SK-N-SH treated with all-trans-retinoic acid at 6 μM for 48 hours (cell line): ENCODE measurements at regions not wholly inside any gene's neighbourhood (a gene's known extent, or its start where the extent isn't known, plus 50 kb on each side); places are given as distances from the start of the nearest gene placed in this dataset.
"Not testable (repeated sequence)": the region's sequence is repeated elsewhere in the genome, so short reads cannot be mapped to it uniquely, and the experiment has no call there.

ENCODE experiments used
- ATAC-seq: fragments of 200-7000 bp; cut with Tn5 transposase; 3 replicates; pipeline ENCODE4 v1.9.1; 2020; ENCODE audit warnings: mild to moderate bottlenecking, moderate library complexity
- ARNTL ChIP-seq: fragments of 450-650 bp; formaldehyde crosslinking; IDR thresholded peaks from 2 replicates; pipeline ENCODE4 v1.5.0; 2020; ENCODE audit warnings: low read depth, mild to moderate bottlenecking, moderate library complexity, borderline replicate concordance
- BACH2 ChIP-seq: fragments of 250-450 bp; sonication (Bioruptor Pico); IDR thresholded peaks from 2 replicates; pipeline ENCODE4 v1.9.0; 2021; ENCODE audit warnings: mild to moderate bottlenecking, borderline replicate concordance
- CSDC2 ChIP-seq: fragments of 250-450 bp; sonication (Bioruptor Pico); IDR thresholded peaks from 2 replicates; pipeline ENCODE4 v1.5.0; 2020; ENCODE audit warnings: mild to moderate bottlenecking, moderate library complexity
- CSRNP3 ChIP-seq: fragments of 250-450 bp; sonication (Bioruptor Pico); IDR thresholded peaks from 2 replicates; pipeline ENCODE4 v1.5.1; 2021; ENCODE audit warnings: mild to moderate bottlenecking, moderate library complexity
- GLIS3 ChIP-seq: fragments of 250-450 bp; sonication (Bioruptor Pico); IDR thresholded peaks from 2 replicates; pipeline ENCODE4 v1.5.0; 2020; ENCODE audit warnings: mild to moderate bottlenecking, moderate library complexity
- ISL1 ChIP-seq: fragments of 250-450 bp; sonication (Bioruptor Pico); IDR thresholded peaks from 2 replicates; pipeline ENCODE4 v2.1.2; 2022; ENCODE audit warnings: mild to moderate bottlenecking, moderate library complexity
- OSR1 ChIP-seq: fragments of 250-450 bp; sonication (Bioruptor Pico); IDR thresholded peaks from 2 replicates; pipeline ENCODE4 v1.8.0; 2022; ENCODE audit warnings: moderate library complexity, mild to moderate bottlenecking, inconsistent platforms
- PATZ1 ChIP-seq: fragments of 250-450 bp; sonication (Bioruptor Pico); IDR thresholded peaks from 2 replicates; pipeline ENCODE4 v1.8.0; 2020; ENCODE audit warnings: mild to moderate bottlenecking, moderate library complexity, borderline replicate concordance
- POU6F1 ChIP-seq: fragments of 250-450 bp; sonication (Bioruptor Pico); IDR thresholded peaks from 2 replicates; pipeline ENCODE4 v1.8.0; 2021; ENCODE audit warnings: low read depth, mild to moderate bottlenecking, moderate library complexity, borderline replicate concordance
- PPARA ChIP-seq: fragments of 250-450 bp; sonication (Bioruptor Pico); IDR thresholded peaks from 2 replicates; pipeline ENCODE4 v1.5.0; 2020; ENCODE audit warnings: mild to moderate bottlenecking, borderline replicate concordance
- TOX ChIP-seq: fragments of 250-450 bp; sonication (Bioruptor Pico); IDR thresholded peaks from 2 replicates; pipeline ENCODE4 v1.8.0; 2021; ENCODE audit warnings: mild to moderate bottlenecking, moderate library complexity, borderline replicate concordance
- ZC3H10 ChIP-seq: fragments of 250-450 bp; sonication (Bioruptor Pico); IDR thresholded peaks from 2 replicates; pipeline ENCODE4 v1.5.1; 2021; ENCODE audit warnings: mild to moderate bottlenecking, moderate library complexity
- ZFP3 ChIP-seq: fragments of 250-450 bp; sonication (Bioruptor Pico); IDR thresholded peaks from 2 replicates; pipeline ENCODE4 v1.5.0; 2020; ENCODE audit warnings: mild to moderate bottlenecking, moderate library complexity
- ZNF565 ChIP-seq: fragments of 450-650 bp; formaldehyde crosslinking; conservative IDR thresholded peaks from 2 replicates; pipeline ENCODE4 v1.5.0; 2020; ENCODE audit warnings: low read depth, mild to moderate bottlenecking, moderate library complexity
- ZNF8 ChIP-seq: fragments of 450-650 bp; formaldehyde crosslinking; IDR thresholded peaks from 2 replicates; pipeline ENCODE4 v1.5.0; 2020; ENCODE audit warnings: mild to moderate bottlenecking, moderate library complexity

- ATAC-seq = no peak
- TF ChIP-seq BACH2 (CRISPR knock-in tag) (no peak), CSDC2 (CRISPR knock-in tag) (no peak), PPARA (CRISPR knock-in tag) (no peak), ZNF8 (CRISPR knock-in tag) (no peak), ISL1 (CRISPR knock-in tag) (no peak)
- TF ChIP-seq, all 23 proteins: peak for 0
These were observed 107.4 kb upstream of the RHOBTB1 start for GRCh38 chr10:61051344-61051743.

- no peak for ATAC-seq
These were observed 106.2 kb upstream of the RHOBTB1 start for GRCh38 chr10:61050120-61050745.

GRCh38 chr10:61049386-61049785 is 105.4 kb upstream of the RHOBTB1 start:
- no peak for ATAC-seq

More at GRCh38 chr10:61050120-61050745, 106.2 kb upstream of the RHOBTB1 start:
- TF ChIP-seq POU6F1 (CRISPR knock-in tag) (no peak), CSRNP3 (no peak), ZC3H10 (CRISPR knock-in tag) (no peak), TOX (CRISPR knock-in tag) (no peak), PATZ1 (CRISPR knock-in tag) (no peak), ARNTL (CRISPR knock-in tag) (no peak), PPARA (CRISPR knock-in tag) (no peak), OSR1 (CRISPR knock-in tag) (no peak), ZNF565 (CRISPR knock-in tag) (no peak), ZFP3 (no peak)

GRCh38 chr10:61047788-61048560 is 104.0 kb upstream of the RHOBTB1 start:
- no peak for TF ChIP-seq ZFP3
- ATAC-seq = no peak

More at GRCh38 chr10:61049386-61049785, 105.4 kb upstream of the RHOBTB1 start:
- TF ChIP-seq CSDC2 (CRISPR knock-in tag) (no peak), TOX (CRISPR knock-in tag) (no peak), CSRNP3 (no peak), GLIS3 (CRISPR knock-in tag) (no peak), ZNF8 (CRISPR knock-in tag) (no peak)

- no peak for ATAC-seq
- no peak for TF ChIP-seq GLIS3 (CRISPR knock-in tag)
These were observed 103.1 kb upstream of the RHOBTB1 start for GRCh38 chr10:61047081-61047480.

- ATAC-seq = not testable (repeated sequence)
These were observed 101.5 kb upstream of the RHOBTB1 start for GRCh38 chr10:61045480-61045879.
